PFSK-1 (cell line): ENCODE measurements at regions not wholly inside any gene's neighbourhood (a gene's known extent, or its start where the extent isn't known, plus 50 kb on each side); places are given as distances from the start of the nearest gene placed in this dataset.

Experiments
- FOXP2 ChIP-seq: optimal IDR thresholded peaks from 2 replicates; pipeline ENCODE3; 2011; ENCODE audit warnings: borderline replicate concordance, control low read depth, inconsistent platforms; ENCODE audit not compliant: insufficient read depth; ENCODE audit errors: extremely low read length, extremely low read depth
- POLR2AphosphoS5 ChIP-seq: IDR thresholded peaks from 2 replicates; pipeline ENCODE4 v1.6.1; 2012; ENCODE audit warnings: low read depth, mild to moderate bottlenecking, control low read depth, low read length, moderate library complexity
- SIN3A ChIP-seq: IDR thresholded peaks from 2 replicates; pipeline ENCODE4 v1.6.1; 2012; ENCODE audit warnings: mild to moderate bottlenecking, low read length, moderate library complexity, borderline replicate concordance; ENCODE audit not compliant: insufficient read depth
- TAF1 ChIP-seq: IDR thresholded peaks from 2 replicates; pipeline ENCODE4 v1.6.1; 2012; ENCODE audit warnings: low read length, control low read depth, borderline replicate concordance; ENCODE audit not compliant: insufficient read depth

DNA sequence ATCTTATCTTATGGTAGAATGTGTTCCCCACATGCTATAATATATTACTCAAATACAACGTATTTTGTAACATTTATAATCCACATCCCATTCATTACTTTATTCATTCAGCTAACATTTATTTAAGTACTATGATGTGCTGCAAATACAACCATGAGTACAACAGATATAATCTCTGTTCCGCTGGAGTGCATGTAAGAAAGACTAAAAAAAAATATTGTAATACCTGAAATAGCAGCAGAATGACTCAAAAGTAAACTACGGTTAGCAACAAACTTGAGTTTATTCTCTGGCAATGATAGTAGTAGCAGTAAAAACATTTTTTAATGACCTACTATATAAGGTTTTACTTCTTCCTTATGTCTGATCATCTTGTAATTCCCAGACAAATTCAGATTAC, 1776.3 kb downstream of the STIM2 start:
- TF ChIP-seq POLR2AphosphoS5 (no peak), TAF1 (no peak), SIN3A (no peak), FOXP2 (no peak)
